ENCODE measurements at regions not wholly inside any gene's neighbourhood (a gene's known extent, or its start where the extent isn't known, plus 50 kb on each side); places are given as distances from the start of the nearest gene placed in this dataset.

- intact Hi-C loops (cut with DNase I) = no loop called here
- no peaks in the 10 kb centered on the region for H3K4me1 ChIP-seq (replicated peaks)
- TF ChIP-seq POLR2A (IDR thresholded peaks at IDR 0.05) = no peak
- TF ChIP-seq CTCF (IDR thresholded peaks at IDR 0.05) = no peak
- TF ChIP-seq POLR2AphosphoS5 (IDR thresholded peaks at IDR 0.05) = no peak
- no peak for DNase-seq (ENCODE audit: low spot score)
- H3K36me3 ChIP-seq = no peaks in the 10 kb centered on the region
- WGBS = 74% methylated on average over 3 of the region's 3 CpGs
- no peak overlapping the region for H3K27ac ChIP-seq
- no peaks in the 10 kb centered on the region for H3K9me3 ChIP-seq
- no peak overlapping the region for H3K4me3 ChIP-seq
- no peaks in the 10 kb centered on the region for H3K27me3 ChIP-seq (replicated peaks; ENCODE audit: insufficient read depth)
These were observed 494.2 kb downstream of the MTRR start for GRCh38 chr5:8363138-8363537.

- no peak for DNase-seq (ENCODE audit: low spot score)
- TF ChIP-seq CTCF (IDR thresholded peaks at IDR 0.05) (no peak), POLR2AphosphoS5 (IDR thresholded peaks at IDR 0.05) (no peak), POLR2A (IDR thresholded peaks at IDR 0.05) (no peak)
- WGBS = 56% methylated on average over 6 of the region's 6 CpGs
- H3K9me3 ChIP-seq = no peaks in the 10 kb centered on the region
- H3K27ac ChIP-seq = no peak overlapping the region
- intact Hi-C loops (cut with DNase I) = no loop called here
- H3K4me3 ChIP-seq = no peak overlapping the region
- H3K27me3 ChIP-seq (replicated peaks; ENCODE audit: insufficient read depth) = no peaks in the 10 kb centered on the region
- H3K36me3 ChIP-seq = no peaks in the 10 kb centered on the region
- H3K4me1 ChIP-seq (replicated peaks) = no peaks in the 10 kb centered on the region
These were observed 497.3 kb downstream of the MTRR start for GRCh38 chr5:8366266-8366665.

GRCh38 chr5:8376478-8376877, 507.5 kb downstream of the MTRR start:
- no peaks in the 10 kb centered on the region for H3K27me3 ChIP-seq (replicated peaks; ENCODE audit: insufficient read depth)
- DNase-seq (ENCODE audit: low spot score) = no peak
- no peaks in the 10 kb centered on the region for H3K9me3 ChIP-seq
- intact Hi-C loops (cut with DNase I) = no loop called here
- 65% methylated on average over 2 of the region's 2 CpGs for WGBS
- no peak overlapping the region for H3K4me3 ChIP-seq
- no peaks in the 10 kb centered on the region for H3K4me1 ChIP-seq (replicated peaks)
- no peak overlapping the region for H3K27ac ChIP-seq
- no peaks in the 10 kb centered on the region for H3K36me3 ChIP-seq
- TF ChIP-seq POLR2A (IDR thresholded peaks at IDR 0.05) (no peak), CTCF (IDR thresholded peaks at IDR 0.05) (no peak), POLR2AphosphoS5 (IDR thresholded peaks at IDR 0.05) (no peak)

GRCh38 chr5:8381972-8382371, 513.0 kb downstream of the MTRR start:
- DNase-seq (ENCODE audit: low spot score) = no peak
- TF ChIP-seq POLR2A (IDR thresholded peaks at IDR 0.05) = no peak
- TF ChIP-seq CTCF (IDR thresholded peaks at IDR 0.05) = no peak
- TF ChIP-seq POLR2AphosphoS5 (IDR thresholded peaks at IDR 0.05) = no peak
- H3K27me3 ChIP-seq (replicated peaks; ENCODE audit: insufficient read depth) = no peaks in the 10 kb centered on the region

GRCh38 chr5:8382456-8382855, 513.5 kb downstream of the MTRR start:
- WGBS = 80% methylated on average over 5 of the region's 5 CpGs
- TF ChIP-seq CTCF (IDR thresholded peaks at IDR 0.05) = no peak
- no peak for TF ChIP-seq POLR2A (IDR thresholded peaks at IDR 0.05)
- TF ChIP-seq POLR2AphosphoS5 (IDR thresholded peaks at IDR 0.05) = no peak

More at GRCh38 chr5:8381972-8382371, 513.0 kb downstream of the MTRR start:
- no peaks in the 10 kb centered on the region for H3K36me3 ChIP-seq
- intact Hi-C loops (cut with DNase I) = no loop called here
- no peak overlapping the region for H3K27ac ChIP-seq
- H3K4me1 ChIP-seq (replicated peaks) = no peaks in the 10 kb centered on the region
- no peaks in the 10 kb centered on the region for H3K9me3 ChIP-seq
- H3K4me3 ChIP-seq = no peak overlapping the region

More at GRCh38 chr5:8382456-8382855, 513.5 kb downstream of the MTRR start:
- Histone ChIP-seq H3K4me1 (replicated peaks) (no peaks in the 10 kb centered on the region), H3K9me3 (no peaks in the 10 kb centered on the region), H3K4me3 (no peak overlapping the region), H3K27ac (no peak overlapping the region), H3K36me3 (no peaks in the 10 kb centered on the region), H3K27me3 (replicated peaks; ENCODE audit: insufficient read depth) (no peaks in the 10 kb centered on the region)
- intact Hi-C loops (cut with DNase I) = no loop called here
- no peak for DNase-seq (ENCODE audit: low spot score)
